Ramos (cell line): ENCODE measurements at regions not wholly inside any gene's neighbourhood (a gene's known extent, or its start where the extent isn't known, plus 50 kb on each side); places are given as distances from the start of the nearest gene placed in this dataset.

Experiments used
- in situ Hi-C: fragments of 300-500 bp; cut with MboI; formaldehyde crosslinking; loops from one replicate; pipeline ENCODE4 v1.14.3; 2022; ENCODE audit warnings: low sequenced_read_pairs; ENCODE audit not compliant: unreplicated experiment

- in situ Hi-C loops: loop anchor here (10.0 kb wide), 1 partner anchor 570 kb away; no protein-coding TSS in a partner anchor
Observed at GRCh38 chr2:177154809-177155208, 57.8 kb upstream of the HNRNPA3 start.

GRCh38 chr2:177155631-177156030 is 57.0 kb upstream of the HNRNPA3 start:
- in situ Hi-C loops: loop anchor here (10.0 kb wide), 1 partner anchor 569 kb away; no protein-coding TSS in a partner anchor

- in situ Hi-C loops: no loop called here
Observed at GRCh38 chr2:177161741-177162460, 50.7 kb upstream of the HNRNPA3 start.
